Chondrocyte (in vitro differentiated cells): ENCODE measurements at regions not wholly inside any gene's neighbourhood (a gene's known extent, or its start where the extent isn't known, plus 50 kb on each side); places are given as distances from the start of the nearest gene placed in this dataset.
"Not testable (repeated sequence)": the region's sequence is repeated elsewhere in the genome, so short reads cannot be mapped to it uniquely, and the experiment has no call there.

Experiments
- DNase-seq: peaks from one replicate; pipeline ENCODE4 v3.0.0; 2021; ENCODE audit warnings: mixed read lengths, low spot score
- H3K27ac Mint-ChIP-seq: one replicate; pipeline ENCODE4 v1.8.0; 2021; ENCODE audit warnings: mild to moderate bottlenecking, moderate library complexity, mixed read lengths; ENCODE audit not compliant: unreplicated experiment
- H3K27me3 Mint-ChIP-seq: 2 replicates; pipeline ENCODE4 v1.8.0; 2021; ENCODE audit warnings: low read depth, mixed read lengths
- H3K36me3 Mint-ChIP-seq: 2 replicates; pipeline ENCODE4 v1.8.0; 2021; ENCODE audit warnings: low read depth, mixed read lengths
- H3K4me1 Mint-ChIP-seq: 2 replicates; pipeline ENCODE4 v1.8.0; 2021; ENCODE audit warnings: low read depth, mild to moderate bottlenecking, mixed read lengths
- H3K4me3 Mint-ChIP-seq: one replicate; pipeline ENCODE4 v1.8.0; 2021; ENCODE audit warnings: mild to moderate bottlenecking, moderate library complexity, mixed read lengths; ENCODE audit not compliant: unreplicated experiment
- H3K9me3 Mint-ChIP-seq: 2 replicates; pipeline ENCODE4 v1.8.0; 2021; ENCODE audit warnings: low read depth, mixed read lengths
- CTCF ChIP-seq: fragments of 200-600 bp; sonication (generic); IDR thresholded peaks from 2 replicates; pipeline ENCODE4 v1.5.0; 2021; ENCODE audit warnings: antibody characterized with exemption, mild to moderate bottlenecking, moderate library complexity

- H3K27ac Mint-ChIP-seq, result no peak overlapping the region
- H3K4me1 Mint-ChIP-seq, result no peaks in the 10 kb centered on the region
- peaks cover 16% of the 10 kb centered on the region for H3K9me3 Mint-ChIP-seq
- no peak for TF ChIP-seq CTCF
- H3K27me3 Mint-ChIP-seq, result peaks cover 3% of the 10 kb centered on the region
- H3K36me3 Mint-ChIP-seq, result no peaks in the 10 kb centered on the region
- no peak overlapping the region for H3K4me3 Mint-ChIP-seq
- DNase-seq, result peak; percentile 53
Measured at GRCh38 chr22:47406896-47407295, 644.4 kb downstream of the TBC1D22A start.

- no peak for DNase-seq
- Mint-ChIP-seq H3K4me1 (no peaks in the 10 kb centered on the region), H3K36me3 (no peaks in the 10 kb centered on the region), H3K9me3 (peaks cover 17% of the 10 kb centered on the region), H3K27ac (no peak overlapping the region), H3K4me3 (no peak overlapping the region), H3K27me3 (peaks cover 3% of the 10 kb centered on the region)
- TF ChIP-seq CTCF, result no peak
Measured at GRCh38 chr22:47406180-47406834, 643.9 kb downstream of the TBC1D22A start.

GRCh38 chr22:47405222-47405621, 642.8 kb downstream of the TBC1D22A start:
- not testable (repeated sequence) for H3K27ac Mint-ChIP-seq, H3K27me3 Mint-ChIP-seq, H3K4me1 Mint-ChIP-seq, DNase-seq, H3K4me3 Mint-ChIP-seq, H3K36me3 Mint-ChIP-seq
- peaks cover 21% of the 10 kb centered on the region for H3K9me3 Mint-ChIP-seq

GRCh38 chr22:47402876-47403525, 640.6 kb downstream of the TBC1D22A start:
- Mint-ChIP-seq H3K4me3 (no peak overlapping the region), H3K9me3 (peaks cover 31% of the 10 kb centered on the region), H3K36me3 (no peaks in the 10 kb centered on the region), H3K27me3 (no peaks in the 10 kb centered on the region), H3K4me1 (no peaks in the 10 kb centered on the region), H3K27ac (no peak overlapping the region)
- TF ChIP-seq CTCF, result no peak
- DNase-seq, result peak; percentile 52

GRCh38 chr22:47401976-47402770, 639.7 kb downstream of the TBC1D22A start:
- Mint-ChIP-seq H3K4me3 (no peak overlapping the region), H3K27me3 (no peaks in the 10 kb centered on the region), H3K36me3 (no peaks in the 10 kb centered on the region), H3K9me3 (peaks cover 31% of the 10 kb centered on the region), H3K4me1 (no peaks in the 10 kb centered on the region), H3K27ac (no peak overlapping the region)
- DNase-seq, result peak; percentile 67
- TF ChIP-seq CTCF, result no peak
